Lower leg skin (tissue), 3 donors: ENCODE measurements at regions not wholly inside any gene's neighbourhood (a gene's known extent, or its start where the extent isn't known, plus 50 kb on each side); places are given as distances from the start of the nearest gene placed in this dataset.

Source experiments
- POLR2A ChIP-seq, 2 donors: fragments of 450-650 bp; IDR thresholded peaks; one replicate each; pipeline ENCODE4 v1.6.1; 2016 to 2017; ENCODE audit warnings: antibody characterized with exemption in 2 of 2, mild to moderate bottlenecking in 1 of 2, moderate library complexity in 1 of 2
- TF ChIP-seq, protein P1 (sequence below), 3 donors: fragments of 450-650 bp; IDR thresholded peaks; one replicate each; pipeline ENCODE4 v1.5.1; 2016; ENCODE audit warnings: antibody characterized with exemption in 3 of 3, mild to moderate bottlenecking in 3 of 3, moderate library complexity in 2 of 3

DNA sequence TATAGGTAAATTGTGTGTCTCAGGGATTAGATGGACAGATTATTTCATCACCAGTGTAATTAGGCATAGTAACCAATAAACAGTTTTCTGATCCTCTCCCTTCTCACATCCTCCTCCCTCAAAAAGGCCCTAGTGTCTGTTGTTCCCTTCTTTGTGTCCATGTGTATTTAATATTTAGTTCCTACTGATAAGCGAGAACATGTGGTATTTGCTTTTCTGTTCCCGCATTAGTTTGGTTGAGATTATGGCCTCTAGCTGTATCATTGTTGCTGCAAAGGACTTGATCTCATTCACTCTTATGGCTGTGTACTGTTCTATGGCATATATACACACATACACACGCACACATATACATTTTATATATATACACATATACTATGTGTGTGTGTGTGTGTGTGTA, 866.2 kb downstream of the CCDC85A start:
- TF ChIP-seq, protein P1, sequence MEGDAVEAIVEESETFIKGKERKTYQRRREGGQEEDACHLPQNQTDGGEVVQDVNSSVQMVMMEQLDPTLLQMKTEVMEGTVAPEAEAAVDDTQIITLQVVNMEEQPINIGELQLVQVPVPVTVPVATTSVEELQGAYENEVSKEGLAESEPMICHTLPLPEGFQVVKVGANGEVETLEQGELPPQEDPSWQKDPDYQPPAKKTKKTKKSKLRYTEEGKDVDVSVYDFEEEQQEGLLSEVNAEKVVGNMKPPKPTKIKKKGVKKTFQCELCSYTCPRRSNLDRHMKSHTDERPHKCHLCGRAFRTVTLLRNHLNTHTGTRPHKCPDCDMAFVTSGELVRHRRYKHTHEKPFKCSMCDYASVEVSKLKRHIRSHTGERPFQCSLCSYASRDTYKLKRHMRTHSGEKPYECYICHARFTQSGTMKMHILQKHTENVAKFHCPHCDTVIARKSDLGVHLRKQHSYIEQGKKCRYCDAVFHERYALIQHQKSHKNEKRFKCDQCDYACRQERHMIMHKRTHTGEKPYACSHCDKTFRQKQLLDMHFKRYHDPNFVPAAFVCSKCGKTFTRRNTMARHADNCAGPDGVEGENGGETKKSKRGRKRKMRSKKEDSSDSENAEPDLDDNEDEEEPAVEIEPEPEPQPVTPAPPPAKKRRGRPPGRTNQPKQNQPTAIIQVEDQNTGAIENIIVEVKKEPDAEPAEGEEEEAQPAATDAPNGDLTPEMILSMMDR (IDR thresholded peaks at IDR 0.05) = no peak
- no peak for TF ChIP-seq POLR2A (IDR thresholded peaks at IDR 0.05)
